Lower leg skin (tissue), 3 donors: ENCODE measurements at regions not wholly inside any gene's neighbourhood (a gene's known extent, or its start where the extent isn't known, plus 50 kb on each side); places are given as distances from the start of the nearest gene placed in this dataset.

ENCODE experiments used
- POLR2A ChIP-seq, 2 donors: fragments of 450-650 bp; IDR thresholded peaks; one replicate each; pipeline ENCODE4 v1.6.1; 2016 to 2017; ENCODE audit warnings: antibody characterized with exemption in 2 of 2, mild to moderate bottlenecking in 1 of 2, moderate library complexity in 1 of 2
- TF ChIP-seq, protein P1 (sequence below), 3 donors: fragments of 450-650 bp; IDR thresholded peaks; one replicate each; pipeline ENCODE4 v1.5.1; 2016; ENCODE audit warnings: antibody characterized with exemption in 3 of 3, mild to moderate bottlenecking in 3 of 3, moderate library complexity in 2 of 3

DNA sequence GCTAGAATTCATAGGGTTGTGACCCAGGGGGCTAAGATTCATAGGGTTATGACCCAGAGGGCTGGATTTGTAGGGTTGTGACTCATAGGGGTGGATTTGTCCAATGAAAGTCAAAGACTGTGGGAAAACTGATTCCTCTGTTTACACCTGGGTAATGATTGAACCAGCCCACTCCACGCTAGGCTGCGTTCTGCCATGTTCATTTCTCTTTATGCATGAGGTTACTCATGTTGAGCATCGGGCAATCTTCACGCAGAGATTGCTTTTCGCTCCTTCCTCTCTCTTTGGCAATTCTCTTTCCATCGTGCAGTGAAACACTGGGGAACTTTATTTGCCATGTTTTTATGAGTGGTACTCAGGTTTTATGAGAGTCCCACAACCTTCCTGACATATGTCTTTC is 127.8 kb downstream of the CRLF2 start:
- TF ChIP-seq, protein P1, sequence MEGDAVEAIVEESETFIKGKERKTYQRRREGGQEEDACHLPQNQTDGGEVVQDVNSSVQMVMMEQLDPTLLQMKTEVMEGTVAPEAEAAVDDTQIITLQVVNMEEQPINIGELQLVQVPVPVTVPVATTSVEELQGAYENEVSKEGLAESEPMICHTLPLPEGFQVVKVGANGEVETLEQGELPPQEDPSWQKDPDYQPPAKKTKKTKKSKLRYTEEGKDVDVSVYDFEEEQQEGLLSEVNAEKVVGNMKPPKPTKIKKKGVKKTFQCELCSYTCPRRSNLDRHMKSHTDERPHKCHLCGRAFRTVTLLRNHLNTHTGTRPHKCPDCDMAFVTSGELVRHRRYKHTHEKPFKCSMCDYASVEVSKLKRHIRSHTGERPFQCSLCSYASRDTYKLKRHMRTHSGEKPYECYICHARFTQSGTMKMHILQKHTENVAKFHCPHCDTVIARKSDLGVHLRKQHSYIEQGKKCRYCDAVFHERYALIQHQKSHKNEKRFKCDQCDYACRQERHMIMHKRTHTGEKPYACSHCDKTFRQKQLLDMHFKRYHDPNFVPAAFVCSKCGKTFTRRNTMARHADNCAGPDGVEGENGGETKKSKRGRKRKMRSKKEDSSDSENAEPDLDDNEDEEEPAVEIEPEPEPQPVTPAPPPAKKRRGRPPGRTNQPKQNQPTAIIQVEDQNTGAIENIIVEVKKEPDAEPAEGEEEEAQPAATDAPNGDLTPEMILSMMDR (IDR thresholded peaks at IDR 0.05) = no peak
- TF ChIP-seq POLR2A (IDR thresholded peaks at IDR 0.05) = no peak
